Calu3 (cell line): ENCODE measurements at regions not wholly inside any gene's neighbourhood (a gene's known extent, or its start where the extent isn't known, plus 50 kb on each side); places are given as distances from the start of the nearest gene placed in this dataset.

Experiments
- BruUV-seq: library from RNA; stranded (reverse); fragments of 400-500 nt; replicated peaks from 2 replicates; lab custom pipeline; 2021; lab: Mats Ljungman, UMichigan
- CTCF ChIA-PET: fragments of 300-600 bp; sonication (Branson Sonifier 250); formaldehyde crosslinking; loops from one replicate; lab custom pipeline; 2022; ENCODE audit warnings: antibody characterized with exemption; lab: Charles Lee
- DNase-seq: peaks from one replicate; pipeline ENCODE4 v3.0.0; 2022
- H3K27ac Mint-ChIP-seq: one replicate; pipeline ENCODE4 v1.8.0; 2022; ENCODE audit warnings: mixed read lengths; ENCODE audit not compliant: unreplicated experiment
- H3K27me3 Mint-ChIP-seq: one replicate; pipeline ENCODE4 v1.8.0; 2022; ENCODE audit warnings: mixed read lengths; ENCODE audit not compliant: unreplicated experiment
- H3K36me3 Mint-ChIP-seq: one replicate; pipeline ENCODE4 v1.8.0; 2022; ENCODE audit warnings: mild to moderate bottlenecking, moderate library complexity, mixed read lengths; ENCODE audit not compliant: insufficient read depth, unreplicated experiment
- H3K4me1 Mint-ChIP-seq: one replicate; pipeline ENCODE4 v1.8.0; 2022; ENCODE audit warnings: mild to moderate bottlenecking, low read depth, mixed read lengths; ENCODE audit not compliant: unreplicated experiment
- H3K4me3 Mint-ChIP-seq: one replicate; pipeline ENCODE4 v1.8.0; 2022; ENCODE audit warnings: mild to moderate bottlenecking, low read depth, moderate library complexity, mixed read lengths; ENCODE audit not compliant: unreplicated experiment
- H3K9me3 Mint-ChIP-seq: one replicate; pipeline ENCODE4 v1.8.0; 2022; ENCODE audit warnings: low read depth, mixed read lengths; ENCODE audit not compliant: unreplicated experiment
- intact Hi-C: fragments of 100-400 bp; cut with micrococcal nuclease; formaldehyde crosslinking; loops from one replicate; pipeline ENCODE4 v1.10.0; 2022; ENCODE audit not compliant: unreplicated experiment
- TF ChIP-seq, protein P1 (sequence below): fragments of 200-600 bp; IDR thresholded peaks from one replicate; pipeline ENCODE4 v1.8.0; 2022; ENCODE audit warnings: antibody characterized with exemption; ENCODE audit not compliant: unreplicated experiment

DNA sequence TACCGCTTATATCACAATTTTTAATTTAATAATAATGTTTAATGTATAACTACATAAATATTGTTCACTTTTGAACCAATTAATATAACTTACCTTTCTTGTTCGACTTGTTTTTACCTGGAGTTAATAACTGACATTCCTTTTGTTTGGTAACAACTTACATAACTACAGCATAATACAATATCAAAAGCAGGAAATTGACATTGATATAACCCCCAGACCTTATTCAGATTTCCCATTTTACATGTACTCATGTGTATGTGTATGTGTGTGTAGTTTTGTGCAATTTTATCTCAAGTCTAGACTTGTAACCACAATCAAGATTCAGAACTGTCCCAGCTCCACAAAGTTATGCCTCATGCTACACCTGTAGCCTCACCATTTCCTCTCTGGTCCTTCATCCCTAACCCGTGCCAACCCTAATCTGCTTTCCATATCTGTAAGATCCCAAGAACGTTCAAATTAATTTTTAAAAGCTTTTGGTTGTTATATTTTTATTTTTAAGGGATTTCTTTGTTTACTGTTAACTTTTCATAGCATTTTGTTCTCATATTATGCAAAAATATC lies 190.6 kb downstream of the MANEA start:
- CTCF ChIA-PET = interaction anchor here (1.0 kb wide), 1 partner anchor 321 kb away, joined by 3 read pairs; no protein-coding TSS in a partner anchor
- intact Hi-C loops = no loop called here
- peaks cover 28% of the 10 kb centered on the region for H3K4me1 Mint-ChIP-seq
- BruUV-seq = no TSS peak
- H3K36me3 Mint-ChIP-seq = no peaks in the 10 kb centered on the region
- peak overlapping the region; percentile 51 for H3K4me3 Mint-ChIP-seq
- TF ChIP-seq, protein P1, sequence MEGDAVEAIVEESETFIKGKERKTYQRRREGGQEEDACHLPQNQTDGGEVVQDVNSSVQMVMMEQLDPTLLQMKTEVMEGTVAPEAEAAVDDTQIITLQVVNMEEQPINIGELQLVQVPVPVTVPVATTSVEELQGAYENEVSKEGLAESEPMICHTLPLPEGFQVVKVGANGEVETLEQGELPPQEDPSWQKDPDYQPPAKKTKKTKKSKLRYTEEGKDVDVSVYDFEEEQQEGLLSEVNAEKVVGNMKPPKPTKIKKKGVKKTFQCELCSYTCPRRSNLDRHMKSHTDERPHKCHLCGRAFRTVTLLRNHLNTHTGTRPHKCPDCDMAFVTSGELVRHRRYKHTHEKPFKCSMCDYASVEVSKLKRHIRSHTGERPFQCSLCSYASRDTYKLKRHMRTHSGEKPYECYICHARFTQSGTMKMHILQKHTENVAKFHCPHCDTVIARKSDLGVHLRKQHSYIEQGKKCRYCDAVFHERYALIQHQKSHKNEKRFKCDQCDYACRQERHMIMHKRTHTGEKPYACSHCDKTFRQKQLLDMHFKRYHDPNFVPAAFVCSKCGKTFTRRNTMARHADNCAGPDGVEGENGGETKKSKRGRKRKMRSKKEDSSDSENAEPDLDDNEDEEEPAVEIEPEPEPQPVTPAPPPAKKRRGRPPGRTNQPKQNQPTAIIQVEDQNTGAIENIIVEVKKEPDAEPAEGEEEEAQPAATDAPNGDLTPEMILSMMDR = no peak
- no peaks in the 10 kb centered on the region for H3K27me3 Mint-ChIP-seq
- DNase-seq = peak; percentile 5
- peak overlapping the region; percentile 92 for H3K27ac Mint-ChIP-seq
- no peaks in the 10 kb centered on the region for H3K9me3 Mint-ChIP-seq

DNA sequence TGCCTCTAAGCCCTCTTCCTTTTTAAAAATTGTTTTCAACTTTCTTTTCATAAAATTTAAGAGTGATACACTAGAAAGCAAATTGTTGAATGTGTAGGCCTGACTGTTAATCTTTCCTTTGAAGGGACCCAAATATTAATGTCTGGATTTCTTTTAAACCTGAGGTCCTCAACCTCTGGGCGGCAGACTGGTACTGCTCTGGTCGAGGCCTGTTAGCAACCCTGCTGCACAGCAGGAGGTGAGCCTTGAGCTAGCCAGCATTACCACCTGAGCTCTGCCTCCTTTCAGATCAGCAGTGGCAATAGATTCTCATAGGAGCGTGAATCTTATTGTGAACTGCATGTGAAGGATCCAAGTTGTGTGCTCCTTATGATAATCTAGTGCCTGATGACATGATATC lies 191.2 kb downstream of the MANEA start:
- Mint-ChIP-seq H3K27me3 (no peaks in the 10 kb centered on the region), H3K9me3 (no peaks in the 10 kb centered on the region), H3K4me1 (peaks cover 28% of the 10 kb centered on the region), H3K4me3 (no peak overlapping the region), H3K36me3 (no peaks in the 10 kb centered on the region), H3K27ac (peak overlapping the region; percentile 92)
- peak; percentile 28 for DNase-seq
- BruUV-seq = no TSS peak
- intact Hi-C loops = no loop called here
- TF ChIP-seq, protein P1 = no peak
- CTCF ChIA-PET = interaction anchor here (0.6 to 1.0 kb wide), 2 partner anchors 36 to 321 kb away, joined by 3 to 6 read pairs; no protein-coding TSS in a partner anchor

DNA sequence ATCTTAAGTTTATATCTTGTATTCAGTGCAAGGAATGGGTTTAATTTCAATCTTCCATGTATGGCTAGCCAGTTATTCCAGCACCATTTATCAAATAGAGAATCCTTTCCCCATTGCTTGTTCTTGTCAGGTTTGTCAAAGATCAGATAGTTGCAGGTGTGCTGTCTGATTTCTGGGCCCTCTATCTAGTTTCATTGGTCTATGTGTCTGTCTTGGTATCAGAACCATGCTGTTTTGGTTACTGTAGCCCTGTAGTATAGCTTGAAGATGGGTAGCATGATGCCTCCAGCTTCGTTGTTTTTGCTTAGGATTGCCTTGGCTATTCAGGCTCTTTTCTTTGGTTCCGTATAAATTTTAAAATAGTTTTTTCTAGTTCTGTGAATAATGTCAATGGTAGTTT lies 200.0 kb downstream of the MANEA start:
- peaks cover 9% of the 10 kb centered on the region for H3K4me1 Mint-ChIP-seq
- no peaks in the 10 kb centered on the region for H3K9me3 Mint-ChIP-seq
- H3K36me3 Mint-ChIP-seq = no peaks in the 10 kb centered on the region
- no peak overlapping the region for H3K4me3 Mint-ChIP-seq
- intact Hi-C loops = loop anchor here (10.0 kb wide), 1 partner anchor 307 kb away; no protein-coding TSS in a partner anchor
- no peak overlapping the region for H3K27ac Mint-ChIP-seq
- TF ChIP-seq, protein P1 = no peak
- no TSS peak for BruUV-seq
- no peaks in the 10 kb centered on the region for H3K27me3 Mint-ChIP-seq
- DNase-seq = no peak
- CTCF ChIA-PET = no interaction called here

DNA sequence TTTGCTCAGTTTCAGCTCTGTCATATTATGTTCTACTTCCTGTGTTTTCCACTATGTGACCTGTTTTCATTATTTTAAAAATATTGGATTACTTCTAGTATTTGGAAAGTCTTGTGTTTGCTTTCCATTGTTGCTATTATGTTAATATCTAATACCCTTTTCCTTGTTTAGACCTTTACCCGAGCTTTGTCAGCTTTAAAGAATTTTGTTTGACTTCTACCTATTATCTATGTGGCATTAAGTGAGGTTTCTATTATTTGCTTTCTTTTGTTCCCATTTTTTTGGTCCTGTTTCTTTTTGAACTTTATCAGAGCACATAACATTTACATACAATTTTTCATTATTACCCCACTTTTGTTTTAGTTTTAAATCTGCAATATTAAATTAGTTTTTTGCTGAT lies 202.7 kb downstream of the MANEA start:
- Mint-ChIP-seq H3K9me3 (no peaks in the 10 kb centered on the region), H3K36me3 (no peaks in the 10 kb centered on the region), H3K4me3 (no peak overlapping the region), H3K27ac (no peak overlapping the region), H3K4me1 (peaks cover 9% of the 10 kb centered on the region), H3K27me3 (no peaks in the 10 kb centered on the region)
- intact Hi-C loops = no loop called here
- TF ChIP-seq, protein P1 = no peak
- CTCF ChIA-PET = no interaction called here
- BruUV-seq = no TSS peak
- no peak for DNase-seq
